HCT116 (cell line): ENCODE measurements at regions not wholly inside any gene's neighbourhood (a gene's known extent, or its start where the extent isn't known, plus 50 kb on each side); places are given as distances from the start of the nearest gene placed in this dataset.

ENCODE experiments used
- ATAC-seq: fragments of 200-7000 bp; cut with Tn5 transposase; 2 replicates; pipeline ENCODE4 v1.9.1; 2020; ENCODE audit warnings: mild to moderate bottlenecking, moderate library complexity
- BruUV-seq: library from RNA; stranded (reverse); fragments of 400-500 nt; replicated peaks from 2 replicates; lab custom pipeline; 2021; lab: Mats Ljungman, UMichigan
- CTCF ChIA-PET: fragments of 300-600 bp; sonication (Branson Sonifier 250); formaldehyde crosslinking; loops from one replicate; lab custom pipeline; 2021; ENCODE audit warnings: antibody characterized with exemption; lab: Charles Lee
- POLR2A ChIA-PET: fragments of 300-600, 350-600 bp; sonication (Branson Sonifier 250); formaldehyde crosslinking; loops from one replicate; lab custom pipeline; 2021; ENCODE audit warnings: antibody characterized with exemption; lab: Charles Lee
- RAD21 ChIA-PET, 2 experiments: fragments of 300-600 bp; sonication (Branson Sonifier 250); formaldehyde crosslinking; loops; one replicate each; lab custom pipeline; 2023; ENCODE audit warnings: low total read pairs in 2 of 2; ENCODE audit not compliant: uncharacterized antibody in 2 of 2, unreplicated experiment in 2 of 2, low non-redundant PET in 1 of 2; lab: Charles Lee
- DNase-seq: peaks from one replicate; pipeline ENCODE4 v3.0.0-alpha.2; 2010; ENCODE audit warnings: low read depth, low spot score
- H2AFZ ChIP-seq: fragments of 200-600 bp; shearing (Covaris generic), sonication (generic); 2 replicates; pipeline ENCODE4 v1.6.1; 2017; ENCODE audit warnings: low read depth, mixed run types, mixed read lengths, antibody characterized with exemption, low read length; ENCODE audit not compliant: poor library complexity, severe bottlenecking
- H3K27ac ChIP-seq: 2 replicates; pipeline ENCODE4 v1.5.1; 2012; ENCODE audit warnings: low read depth, low read length
- H3K27me3 ChIP-seq: fragments of 200-600 bp; sonication (generic); 2 replicates; pipeline ENCODE4 v1.6.1; 2016; ENCODE audit warnings: mixed run types, low read length, mixed read lengths; ENCODE audit not compliant: insufficient read depth
- H3K36me3 ChIP-seq, 2 experiments: fragments of 200-500 bp in 1 of 2; fragments of 200-600 bp in 1 of 2; sonication (Bioruptor generic) in 1 of 2; sonication (generic) in 1 of 2; 2 replicates each; pipeline versions ENCODE4 v1.5.1 to v1.6.1; 2014 to 2016; ENCODE audit warnings: low read length in 2 of 2, inconsistent platforms in 1 of 2, mixed read lengths in 1 of 2, mixed run types in 1 of 2; ENCODE audit not compliant: insufficient read depth in 2 of 2, control insufficient read depth in 1 of 2
- H3K4me1 ChIP-seq, 2 experiments: fragments of 200-600 bp in 1 of 2; sonication (generic) in 1 of 2; 2 replicates each; pipeline versions ENCODE4 v1.5.1 to v1.6.1; 2012 to 2017; ENCODE audit warnings: low read length in 2 of 2, inconsistent platforms in 1 of 2, mild to moderate bottlenecking in 1 of 2, mixed read lengths in 1 of 2, mixed run types in 1 of 2, moderate library complexity in 1 of 2; ENCODE audit not compliant: insufficient read depth in 2 of 2, control insufficient read depth in 1 of 2
- H3K4me2 ChIP-seq: fragments of 200-600 bp; sonication (generic); 2 replicates; pipeline ENCODE4 v1.6.1; 2017; ENCODE audit warnings: mixed run types, low read length, mixed read lengths
- H3K4me3 ChIP-seq, 2 experiments: fragments of 200-600 bp in 1 of 2; sonication (generic) in 1 of 2; replicated peaks in 1 of 2; 2 replicates each; pipeline ENCODE4 v1.5.1; 2011 to 2016; ENCODE audit warnings: low read length in 2 of 2, control low read depth in 1 of 2, low read depth in 1 of 2, mild to moderate bottlenecking in 1 of 2, mixed read lengths in 1 of 2, mixed run types in 1 of 2
- H3K79me2 ChIP-seq: fragments of 200-600 bp; sonication (generic); 2 replicates; pipeline ENCODE4 v1.6.1; 2017; ENCODE audit warnings: mild to moderate bottlenecking, mixed run types, low read length, moderate library complexity, mixed read lengths; ENCODE audit not compliant: insufficient read depth
- H3K9ac ChIP-seq: fragments of 200-600 bp; sonication (generic); 2 replicates; pipeline ENCODE4 v1.6.1; 2016; ENCODE audit warnings: low read length, mixed read lengths
- H3K9me2 ChIP-seq: fragments of 200-600 bp; sonication (generic), shearing (Covaris generic); 2 replicates; pipeline ENCODE4 v1.6.1; 2017; ENCODE audit warnings: mixed run types, mild to moderate bottlenecking, moderate library complexity; ENCODE audit not compliant: insufficient read depth
- H3K9me3 ChIP-seq, 2 experiments: fragments of 200-500 bp in 1 of 2; fragments of 200-600 bp in 1 of 2; sonication (Bioruptor generic) in 1 of 2; sonication (generic) in 1 of 2; 2 replicates each; pipeline ENCODE4 v1.6.1; 2014 to 2017; ENCODE audit warnings: low read length in 2 of 2, mixed read lengths in 2 of 2, inconsistent platforms in 1 of 2, low read depth in 1 of 2, mild to moderate bottlenecking in 1 of 2, mixed run types in 1 of 2, moderate library complexity in 1 of 2; ENCODE audit not compliant: control insufficient read depth in 1 of 2, insufficient read depth in 1 of 2
- H4K20me1 ChIP-seq: fragments of 200-600 bp; sonication (generic), shearing (Covaris generic); 2 replicates; pipeline ENCODE4 v1.6.1; 2017; ENCODE audit warnings: mixed run types, mild to moderate bottlenecking, moderate library complexity; ENCODE audit not compliant: insufficient read depth
- CEBPB ChIP-seq: IDR thresholded peaks from 2 replicates; pipeline ENCODE4 v1.6.1; 2012; ENCODE audit warnings: low read depth
- EGR1 ChIP-seq: IDR thresholded peaks from 2 replicates; pipeline ENCODE4 v1.6.1; 2012; ENCODE audit warnings: low read depth
- ELF1 ChIP-seq: IDR thresholded peaks from 2 replicates; pipeline ENCODE4 v1.6.1; 2012; ENCODE audit warnings: low read depth, borderline replicate concordance
- EZH2 ChIP-seq: fragments of 200-600 bp; sonication (generic); IDR thresholded peaks from 2 replicates; pipeline ENCODE4 v1.6.1; 2017; ENCODE audit warnings: antibody characterized with exemption, mixed run types
- EZH2phosphoT487 ChIP-seq: fragments of 200-600 bp; IDR thresholded peaks from 2 replicates; pipeline ENCODE4 v1.6.1; 2018; ENCODE audit warnings: antibody characterized with exemption, borderline replicate concordance
- FOSL1 ChIP-seq: IDR thresholded peaks from 2 replicates; pipeline ENCODE4 v1.6.1; 2012; ENCODE audit warnings: low read depth
- JUND ChIP-seq: IDR thresholded peaks from 2 replicates; pipeline ENCODE4 v1.6.1; 2012
- POLR2A ChIP-seq: IDR thresholded peaks from 2 replicates; pipeline ENCODE4 v1.7.0; 2011; ENCODE audit warnings: borderline replicate concordance; ENCODE audit not compliant: insufficient read depth, insufficient read length; ENCODE audit errors: extremely low read depth
- POLR2AphosphoS5 ChIP-seq: IDR thresholded peaks from 2 replicates; pipeline ENCODE4 v1.6.1; 2011; ENCODE audit warnings: mild to moderate bottlenecking, low read depth, low read length, moderate library complexity
- RAD21 ChIP-seq: IDR thresholded peaks from 2 replicates; pipeline ENCODE4 v1.6.1; 2012; ENCODE audit warnings: low read depth, mild to moderate bottlenecking
- SIN3A ChIP-seq: IDR thresholded peaks from 2 replicates; pipeline ENCODE4 v1.6.1; 2012; ENCODE audit warnings: low read depth
- SP1 ChIP-seq: IDR thresholded peaks from 2 replicates; pipeline ENCODE4 v1.6.1; 2012; ENCODE audit warnings: low read depth
- SRF ChIP-seq: IDR thresholded peaks from 2 replicates; pipeline ENCODE4 v1.6.1; 2012; ENCODE audit warnings: low read depth
- TCF7L2 ChIP-seq: IDR thresholded peaks from 2 replicates; pipeline ENCODE4 v1.7.0; 2011; ENCODE audit warnings: borderline replicate concordance, inconsistent platforms; ENCODE audit not compliant: insufficient read depth, insufficient read length; ENCODE audit errors: extremely low read depth
- YY1 ChIP-seq: IDR thresholded peaks from 2 replicates; pipeline ENCODE4 v1.6.1; 2011; ENCODE audit warnings: low read length, low read depth, moderate library complexity, mild to moderate bottlenecking; ENCODE audit not compliant: insufficient replicate concordance; ENCODE audit errors: extremely low read depth
- ZFX ChIP-seq: fragments of 450-650 bp; IDR thresholded peaks from 2 replicates; pipeline ENCODE4 v1.6.1; 2017
- ZNF274 ChIP-seq: fragments of 200-500 bp; sonication (Bioruptor generic); IDR thresholded peaks from 2 replicates; pipeline ENCODE4 v1.6.1; 2014; ENCODE audit warnings: mild to moderate bottlenecking, low read depth, low read length, inconsistent platforms
- intact Hi-C: fragments of 100-400 bp; cut with micrococcal nuclease; formaldehyde crosslinking; loops from 2 replicates; pipeline ENCODE4 v1.10.0; 2022
- TF ChIP-seq, protein P1 (sequence below): IDR thresholded peaks from 2 replicates; pipeline ENCODE4 v1.6.1; 2012
- TF ChIP-seq, protein P2 (sequence below): IDR thresholded peaks from 2 replicates; pipeline ENCODE4 v1.6.1; 2012; ENCODE audit warnings: low read depth
- TF ChIP-seq, protein P3 (sequence below): IDR thresholded peaks from 2 replicates; pipeline ENCODE4 v1.6.1; 2012

DNA sequence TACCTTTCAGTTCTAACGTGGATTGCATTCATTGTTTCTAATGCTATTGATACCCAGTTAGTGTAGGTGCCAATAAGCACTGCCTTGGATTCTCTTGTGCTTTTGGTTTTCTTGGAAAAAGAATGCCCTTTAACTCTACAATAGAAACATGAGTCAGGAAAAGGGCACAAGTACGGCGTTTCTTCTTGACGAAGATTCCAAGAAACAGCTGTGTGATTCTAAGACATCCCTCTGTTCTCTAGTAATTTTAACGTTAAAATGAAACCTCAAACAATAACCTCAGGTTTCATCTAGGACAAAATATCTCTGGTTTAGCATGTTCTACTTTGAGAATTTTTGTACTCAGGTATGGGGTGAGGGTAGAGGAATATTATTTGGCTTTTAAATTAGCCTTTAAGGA is 540.5 kb upstream of the ATP11B start:
- DNase-seq (no peak), ATAC-seq (no peak)
- ChIA-PET CTCF (no interaction called here), POLR2A (no interaction called here), RAD21 (no interaction called here)
- Histone ChIP-seq H3K4me2 (no peak overlapping the region), H3K36me3 (no peaks in the 10 kb centered on the region), H3K9me3 (no peaks in the 10 kb centered on the region), H3K9ac (no peak overlapping the region), H3K9me2 (no peaks in the 10 kb centered on the region), H2AFZ (no peak overlapping the region), H3K4me3 (no peak overlapping the region), H3K4me1 (no peaks in the 10 kb centered on the region), H4K20me1 (no peaks in the 10 kb centered on the region), H3K27me3 (no peaks in the 10 kb centered on the region), H3K27ac (no peak overlapping the region), H3K79me2 (no peaks in the 10 kb centered on the region)
- intact Hi-C loops: loop anchor here (10.0 kb wide), 3 partner anchors 688 to 1038 kb away; no protein-coding TSS in a partner anchor
- BruUV-seq: no TSS peak
- TF ChIP-seq YY1: no peak
- no peak for TF ChIP-seq EZH2phosphoT487
- TF ChIP-seq TCF7L2: no peak
- TF ChIP-seq RAD21: no peak
- TF ChIP-seq EGR1: no peak
- TF ChIP-seq, protein P1, sequence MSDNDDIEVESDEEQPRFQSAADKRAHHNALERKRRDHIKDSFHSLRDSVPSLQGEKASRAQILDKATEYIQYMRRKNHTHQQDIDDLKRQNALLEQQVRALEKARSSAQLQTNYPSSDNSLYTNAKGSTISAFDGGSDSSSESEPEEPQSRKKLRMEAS: no peak
- TF ChIP-seq POLR2AphosphoS5: no peak
- TF ChIP-seq JUND: no peak
- no peak for TF ChIP-seq CEBPB
- no peak for TF ChIP-seq SIN3A
- no peak for TF ChIP-seq SP1
- no peak for TF ChIP-seq SRF
- TF ChIP-seq, protein P2, sequence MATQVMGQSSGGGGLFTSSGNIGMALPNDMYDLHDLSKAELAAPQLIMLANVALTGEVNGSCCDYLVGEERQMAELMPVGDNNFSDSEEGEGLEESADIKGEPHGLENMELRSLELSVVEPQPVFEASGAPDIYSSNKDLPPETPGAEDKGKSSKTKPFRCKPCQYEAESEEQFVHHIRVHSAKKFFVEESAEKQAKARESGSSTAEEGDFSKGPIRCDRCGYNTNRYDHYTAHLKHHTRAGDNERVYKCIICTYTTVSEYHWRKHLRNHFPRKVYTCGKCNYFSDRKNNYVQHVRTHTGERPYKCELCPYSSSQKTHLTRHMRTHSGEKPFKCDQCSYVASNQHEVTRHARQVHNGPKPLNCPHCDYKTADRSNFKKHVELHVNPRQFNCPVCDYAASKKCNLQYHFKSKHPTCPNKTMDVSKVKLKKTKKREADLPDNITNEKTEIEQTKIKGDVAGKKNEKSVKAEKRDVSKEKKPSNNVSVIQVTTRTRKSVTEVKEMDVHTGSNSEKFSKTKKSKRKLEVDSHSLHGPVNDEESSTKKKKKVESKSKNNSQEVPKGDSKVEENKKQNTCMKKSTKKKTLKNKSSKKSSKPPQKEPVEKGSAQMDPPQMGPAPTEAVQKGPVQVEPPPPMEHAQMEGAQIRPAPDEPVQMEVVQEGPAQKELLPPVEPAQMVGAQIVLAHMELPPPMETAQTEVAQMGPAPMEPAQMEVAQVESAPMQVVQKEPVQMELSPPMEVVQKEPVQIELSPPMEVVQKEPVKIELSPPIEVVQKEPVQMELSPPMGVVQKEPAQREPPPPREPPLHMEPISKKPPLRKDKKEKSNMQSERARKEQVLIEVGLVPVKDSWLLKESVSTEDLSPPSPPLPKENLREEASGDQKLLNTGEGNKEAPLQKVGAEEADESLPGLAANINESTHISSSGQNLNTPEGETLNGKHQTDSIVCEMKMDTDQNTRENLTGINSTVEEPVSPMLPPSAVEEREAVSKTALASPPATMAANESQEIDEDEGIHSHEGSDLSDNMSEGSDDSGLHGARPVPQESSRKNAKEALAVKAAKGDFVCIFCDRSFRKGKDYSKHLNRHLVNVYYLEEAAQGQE: no peak
- no peak for TF ChIP-seq ELF1
- TF ChIP-seq ZNF274: no peak
- TF ChIP-seq ZFX: no peak
- TF ChIP-seq EZH2: no peak
- TF ChIP-seq FOSL1: no peak
- TF ChIP-seq, protein P3, sequence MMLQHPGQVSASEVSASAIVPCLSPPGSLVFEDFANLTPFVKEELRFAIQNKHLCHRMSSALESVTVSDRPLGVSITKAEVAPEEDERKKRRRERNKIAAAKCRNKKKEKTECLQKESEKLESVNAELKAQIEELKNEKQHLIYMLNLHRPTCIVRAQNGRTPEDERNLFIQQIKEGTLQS: no peak
- no peak for TF ChIP-seq POLR2A
